CD4-positive, alpha-beta memory T cell (primary cell): ENCODE measurements at regions not wholly inside any gene's neighbourhood (a gene's known extent, or its start where the extent isn't known, plus 50 kb on each side); places are given as distances from the start of the nearest gene placed in this dataset.

ENCODE experiments used
- CTCF ChIA-PET: fragments of 350-600 bp; sonication (Branson Sonifier 250); formaldehyde crosslinking; loops from one replicate; lab custom pipeline; 2021; ENCODE audit warnings: inconsistent platforms; ENCODE audit not compliant: partially characterized antibody; lab: Charles Lee
- POLR2A ChIA-PET: fragments of 350-600 bp; sonication (Branson Sonifier 250); formaldehyde crosslinking; loops from one replicate; lab custom pipeline; 2021; ENCODE audit not compliant: partially characterized antibody; lab: Charles Lee
- DNase-seq, 5 donors: peaks; one replicate each; pipeline versions ENCODE4 v3.0.0 to v3.0.0-alpha.2; 2020 to 2022; ENCODE audit warnings: mixed read lengths in 1 of 5
- H3K27ac ChIP-seq: one replicate; pipeline ENCODE4 v1.7.0; 2013; ENCODE audit warnings: low read depth, low read length
- H3K27me3 ChIP-seq: 2 replicates; pipeline ENCODE4 v1.7.0; 2013; ENCODE audit warnings: mild to moderate bottlenecking, low read length, moderate library complexity; ENCODE audit not compliant: insufficient read depth
- H3K36me3 ChIP-seq: 2 replicates; pipeline ENCODE4 v1.7.0; 2013; ENCODE audit warnings: mild to moderate bottlenecking, low read length, moderate library complexity; ENCODE audit not compliant: insufficient read depth
- H3K4me1 ChIP-seq: 2 replicates; pipeline ENCODE4 v1.7.0; 2013; ENCODE audit warnings: mild to moderate bottlenecking, low read length, moderate library complexity; ENCODE audit not compliant: insufficient read depth
- H3K4me3 ChIP-seq, 2 donors: one replicate each; pipeline ENCODE4 v1.7.0; 2013; ENCODE audit warnings: low read length in 2 of 2, mild to moderate bottlenecking in 1 of 2
- H3K9me3 ChIP-seq, 2 donors: one replicate each; pipeline ENCODE4 v1.7.0; 2013; ENCODE audit warnings: low read length in 2 of 2, control low read depth in 1 of 2; ENCODE audit not compliant: control insufficient read depth in 1 of 2
- H3K27ac Mint-ChIP-seq, 7 donors: one replicate each; pipeline ENCODE4 v1.8.0; 2020 to 2021; ENCODE audit warnings: mixed read lengths in 7 of 7, mild to moderate bottlenecking in 6 of 7, inconsistent platforms in 3 of 7, moderate library complexity in 3 of 7
- H3K27me3 Mint-ChIP-seq, 2 donors: one replicate each; pipeline ENCODE4 v1.8.0; 2020 to 2021; ENCODE audit warnings: mixed read lengths in 2 of 2
- H3K36me3 Mint-ChIP-seq, 2 donors: one replicate each; pipeline ENCODE4 v1.8.0; 2020 to 2021; ENCODE audit warnings: mixed read lengths in 2 of 2, inconsistent platforms in 1 of 2, mild to moderate bottlenecking in 1 of 2
- H3K4me1 Mint-ChIP-seq, 4 donors: one replicate each; pipeline ENCODE4 v1.8.0; 2020 to 2021; ENCODE audit warnings: mixed read lengths in 4 of 4, mild to moderate bottlenecking in 1 of 4
- H3K4me3 Mint-ChIP-seq, 8 donors: one replicate each; pipeline ENCODE4 v1.8.0; 2020 to 2021; ENCODE audit warnings: mixed read lengths in 8 of 8, mild to moderate bottlenecking in 7 of 8, moderate library complexity in 6 of 8, inconsistent platforms in 3 of 8
- H3K9me3 Mint-ChIP-seq, 8 donors: one replicate each; pipeline ENCODE4 v1.8.0; 2020 to 2021; ENCODE audit warnings: mixed read lengths in 8 of 8, mild to moderate bottlenecking in 5 of 8, inconsistent platforms in 3 of 8, moderate library complexity in 1 of 8
- intact Hi-C: fragments of 100-400 bp; cut with micrococcal nuclease; formaldehyde crosslinking; loops from one replicate; pipeline ENCODE4 v1.15.1; 2023

GRCh38 chr13:63999614-64000305, 2584.1 kb upstream of the PCDH20 start:
- Histone ChIP-seq H3K9me3 (peaks cover 0 to 4% of the 10 kb centered on the region in 2 donors), H3K36me3 (no peaks in the 10 kb centered on the region), H3K4me1 (no peaks in the 10 kb centered on the region), H3K27ac (no peak overlapping the region), H3K27me3 (no peaks in the 10 kb centered on the region), H3K4me3 (no peak overlapping the region)
- intact Hi-C loops = no loop called here
- Mint-ChIP-seq H3K4me1 (no peaks in the 10 kb centered on the region), H3K27me3 (no peaks in the 10 kb centered on the region), H3K36me3 (no peaks in the 10 kb centered on the region), H3K4me3 (no peak overlapping the region), H3K9me3 (peaks cover 1 to 10% (median 4%) of the 10 kb centered on the region in 8 donors), H3K27ac (no peak overlapping the region)
- ChIA-PET CTCF (no interaction called here), POLR2A (no interaction called here)
- no peak for DNase-seq

DNA sequence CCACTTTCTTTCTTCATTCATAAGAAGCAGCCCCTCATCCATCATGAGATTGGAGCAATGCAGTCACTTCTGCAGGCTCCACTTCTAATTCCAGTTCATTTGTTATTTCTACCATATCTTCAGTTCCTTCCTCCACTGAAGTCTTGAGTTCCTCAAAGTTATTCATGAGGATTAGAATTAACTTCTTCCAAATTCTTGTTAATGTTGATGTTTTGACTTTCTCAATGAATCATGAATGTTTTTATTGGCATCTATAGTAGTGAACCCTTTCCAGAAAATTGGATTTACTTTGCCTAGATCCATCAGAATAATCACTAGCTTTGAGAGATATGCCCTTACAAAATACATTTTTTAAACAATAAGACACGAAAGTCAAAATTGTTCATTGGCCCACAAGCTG, 2567.7 kb upstream of the PCDH20 start:
- intact Hi-C loops = no loop called here
- H3K9me3 Mint-ChIP-seq = peaks cover 0 to 12% (median 5%) of the 10 kb centered on the region in 8 donors
- ChIA-PET POLR2A (no interaction called here), CTCF (no interaction called here)
- H3K9me3 ChIP-seq = no peaks in the 10 kb centered on the region
- no peak overlapping the region for H3K27ac Mint-ChIP-seq
- no peaks in the 10 kb centered on the region for H3K4me1 Mint-ChIP-seq
- H3K27ac ChIP-seq = no peak overlapping the region
- H3K4me3 Mint-ChIP-seq = no peak overlapping the region
- no peaks in the 10 kb centered on the region for H3K36me3 Mint-ChIP-seq
- H3K4me1 ChIP-seq = no peaks in the 10 kb centered on the region
- H3K36me3 ChIP-seq = no peaks in the 10 kb centered on the region
- no peaks in the 10 kb centered on the region for H3K27me3 ChIP-seq
- H3K4me3 ChIP-seq = no peak overlapping the region
- no peaks in the 10 kb centered on the region for H3K27me3 Mint-ChIP-seq
- DNase-seq = no peak

GRCh38 chr13:63979951-63980350, 2564.3 kb upstream of the PCDH20 start:
- Histone ChIP-seq H3K27me3 (no peaks in the 10 kb centered on the region), H3K27ac (no peak overlapping the region), H3K36me3 (no peaks in the 10 kb centered on the region), H3K4me3 (no peak overlapping the region), H3K4me1 (no peaks in the 10 kb centered on the region), H3K9me3 (no peaks in the 10 kb centered on the region)
- H3K9me3 Mint-ChIP-seq = peaks cover 0 to 16% (median 7%) of the 10 kb centered on the region in 8 donors
- no peak for DNase-seq
- H3K4me1 Mint-ChIP-seq = no peaks in the 10 kb centered on the region
- intact Hi-C loops = no loop called here
- no peaks in the 10 kb centered on the region for H3K27me3 Mint-ChIP-seq
- no peak overlapping the region for H3K27ac Mint-ChIP-seq
- no peak overlapping the region for H3K4me3 Mint-ChIP-seq
- CTCF ChIA-PET = no interaction called here
- POLR2A ChIA-PET = no interaction called here
- no peaks in the 10 kb centered on the region for H3K36me3 Mint-ChIP-seq

DNA sequence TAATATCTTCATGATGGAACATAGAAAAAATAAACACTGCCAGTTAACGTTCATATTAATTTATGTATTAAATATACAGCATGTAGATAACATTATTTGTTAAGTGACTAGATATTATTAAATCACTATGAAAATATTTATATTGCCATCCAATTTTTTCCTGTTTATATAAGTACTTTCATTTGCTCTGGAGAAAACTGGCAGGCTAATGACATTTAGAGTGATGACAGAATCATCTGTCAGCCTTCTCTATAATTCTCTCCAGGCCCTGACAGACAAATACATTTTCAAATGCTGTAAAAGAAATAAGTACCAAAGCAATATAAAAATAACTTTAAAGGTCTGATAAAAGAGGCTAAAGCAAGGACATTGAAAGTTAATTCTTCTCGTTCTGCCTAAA, 2556.7 kb upstream of the PCDH20 start:
- H3K27ac Mint-ChIP-seq = no peak overlapping the region
- intact Hi-C loops = no loop called here
- Histone ChIP-seq H3K36me3 (no peaks in the 10 kb centered on the region), H3K4me3 (no peak overlapping the region), H3K27ac (no peak overlapping the region), H3K9me3 (no peaks in the 10 kb centered on the region), H3K4me1 (no peaks in the 10 kb centered on the region), H3K27me3 (no peaks in the 10 kb centered on the region)
- H3K9me3 Mint-ChIP-seq = peaks cover 4 to 22% (median 7%) of the 10 kb centered on the region in 8 donors
- DNase-seq = no peak
- H3K36me3 Mint-ChIP-seq = no peaks in the 10 kb centered on the region
- ChIA-PET POLR2A (no interaction called here), CTCF (no interaction called here)
- no peaks in the 10 kb centered on the region for H3K4me1 Mint-ChIP-seq
- no peak overlapping the region for H3K4me3 Mint-ChIP-seq
- H3K27me3 Mint-ChIP-seq = no peaks in the 10 kb centered on the region

DNA sequence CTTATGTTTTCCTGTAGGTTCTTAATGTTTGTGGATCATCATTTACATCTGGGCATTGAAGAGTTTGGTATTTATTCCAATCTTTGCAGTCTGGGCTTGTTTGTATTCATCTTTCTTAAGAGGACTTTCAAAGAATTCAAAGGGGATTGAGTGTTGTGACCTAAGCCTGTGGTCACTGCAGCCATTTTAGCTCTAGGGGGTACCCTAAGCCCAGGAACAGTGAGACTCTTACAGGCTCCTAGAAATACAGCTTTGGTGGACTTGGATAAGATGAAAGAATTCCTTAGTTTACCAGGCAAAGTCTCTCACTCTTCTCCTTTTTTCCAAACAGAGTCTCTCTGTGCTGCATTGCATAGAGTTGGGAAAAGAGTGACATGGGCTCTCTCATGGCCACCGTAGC, 2539.0 kb upstream of the PCDH20 start:
- intact Hi-C loops = no loop called here
- H3K4me3 ChIP-seq = no peak overlapping the region
- no peak for DNase-seq
- no peaks in the 10 kb centered on the region for H3K4me1 ChIP-seq
- H3K27ac Mint-ChIP-seq = no peak overlapping the region
- H3K9me3 Mint-ChIP-seq = peaks cover 0 to 28% (median 13%) of the 10 kb centered on the region in 8 donors
- no peaks in the 10 kb centered on the region for H3K27me3 Mint-ChIP-seq
- ChIA-PET CTCF (no interaction called here), POLR2A (no interaction called here)
- no peaks in the 10 kb centered on the region for H3K36me3 ChIP-seq
- no peaks in the 10 kb centered on the region for H3K9me3 ChIP-seq
- H3K4me3 Mint-ChIP-seq = no peak overlapping the region
- H3K27me3 ChIP-seq = no peaks in the 10 kb centered on the region
- H3K4me1 Mint-ChIP-seq = no peaks in the 10 kb centered on the region
- H3K27ac ChIP-seq = no peak overlapping the region
- H3K36me3 Mint-ChIP-seq = no peaks in the 10 kb centered on the region

DNA sequence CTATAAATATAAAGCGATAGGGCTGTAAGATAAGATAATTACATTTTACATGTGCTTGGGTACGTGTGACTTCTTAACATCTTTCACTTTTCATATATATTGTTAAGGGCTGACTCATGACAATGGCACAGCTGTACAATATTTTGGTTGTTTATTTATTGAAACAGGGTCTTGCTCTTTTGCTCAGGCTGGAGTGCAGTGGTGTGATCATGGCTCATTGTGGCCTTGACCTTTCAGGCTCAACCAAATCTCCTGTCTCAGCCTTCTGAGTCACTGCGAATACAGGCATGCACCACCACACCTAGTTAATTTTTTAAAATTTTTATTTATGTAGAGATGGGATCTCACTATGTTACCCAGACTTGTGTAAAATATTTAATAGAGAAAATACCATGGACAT, 2532.4 kb upstream of the PCDH20 start:
- no peaks in the 10 kb centered on the region for H3K4me1 ChIP-seq
- no peak overlapping the region for H3K4me3 ChIP-seq
- H3K36me3 ChIP-seq = no peaks in the 10 kb centered on the region
- intact Hi-C loops = no loop called here
- ChIA-PET POLR2A (no interaction called here), CTCF (no interaction called here)
- H3K27me3 Mint-ChIP-seq = no peaks in the 10 kb centered on the region
- no peaks in the 10 kb centered on the region for H3K9me3 ChIP-seq
- DNase-seq = no peak
- no peaks in the 10 kb centered on the region for H3K27me3 ChIP-seq
- no peak overlapping the region for H3K27ac Mint-ChIP-seq
- no peak overlapping the region for H3K27ac ChIP-seq
- no peaks in the 10 kb centered on the region for H3K36me3 Mint-ChIP-seq
- no peak overlapping the region for H3K4me3 Mint-ChIP-seq
- peaks cover 0 to 11% (median 5%) of the 10 kb centered on the region in 8 donors for H3K9me3 Mint-ChIP-seq
- no peaks in the 10 kb centered on the region for H3K4me1 Mint-ChIP-seq

DNA sequence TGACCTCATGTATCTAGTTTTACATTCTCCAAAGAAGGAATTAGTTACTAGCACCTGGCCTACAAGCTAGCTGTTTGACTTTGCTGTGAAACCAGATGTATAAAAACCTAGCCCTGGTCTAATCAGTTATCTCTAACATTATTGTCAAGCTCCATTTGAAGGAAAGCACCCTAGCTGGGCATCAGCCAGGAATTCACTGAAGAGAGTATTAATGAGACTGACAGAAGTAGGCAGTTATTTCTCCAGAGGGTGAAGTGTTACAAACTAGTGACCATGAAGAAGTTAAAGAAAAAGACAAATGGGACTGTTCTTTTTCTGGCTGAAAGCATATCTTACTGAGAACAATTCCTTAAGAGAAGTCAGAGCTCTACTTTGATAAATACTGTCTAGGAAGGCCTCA, 2529.3 kb upstream of the PCDH20 start:
- H3K27ac Mint-ChIP-seq = no peak overlapping the region
- Histone ChIP-seq H3K9me3 (no peaks in the 10 kb centered on the region), H3K27me3 (no peaks in the 10 kb centered on the region), H3K4me1 (no peaks in the 10 kb centered on the region), H3K4me3 (no peak overlapping the region), H3K36me3 (no peaks in the 10 kb centered on the region), H3K27ac (no peak overlapping the region)
- H3K4me1 Mint-ChIP-seq = no peaks in the 10 kb centered on the region
- no peak for DNase-seq
- ChIA-PET CTCF (no interaction called here), POLR2A (no interaction called here)
- peaks cover 0 to 8% (median under 1%) of the 10 kb centered on the region in 8 donors for H3K9me3 Mint-ChIP-seq
- H3K27me3 Mint-ChIP-seq = no peaks in the 10 kb centered on the region
- intact Hi-C loops = no loop called here
- no peak overlapping the region for H3K4me3 Mint-ChIP-seq
- no peaks in the 10 kb centered on the region for H3K36me3 Mint-ChIP-seq
